CD4-positive, alpha-beta T cell (primary cell): ENCODE measurements at regions not wholly inside any gene's neighbourhood (a gene's known extent, or its start where the extent isn't known, plus 50 kb on each side); places are given as distances from the start of the nearest gene placed in this dataset.
A peak's percentile ranks its signal among the peaks of the same experiment; 100 is the strongest.

Experiments
- ATAC-seq: fragments of 200-7000 bp; cut with Tn5 transposase; one replicate; pipeline ENCODE4 v1.10.0; 2022; ENCODE audit warnings: mild to moderate bottlenecking; ENCODE audit not compliant: poor library complexity
- CTCF ChIA-PET: fragments of 350-600 bp; sonication (Branson Sonifier 250); formaldehyde crosslinking; loops from one replicate; lab custom pipeline; 2021; ENCODE audit warnings: antibody characterized with exemption, inconsistent platforms; lab: Charles Lee
- POLR2A ChIA-PET: fragments of 350-600 bp; sonication (Branson Sonifier 250); formaldehyde crosslinking; loops from one replicate; lab custom pipeline; 2021; ENCODE audit warnings: antibody characterized with exemption, inconsistent platforms; lab: Charles Lee
- DNase-seq, 14 experiments: peaks; one replicate each; pipeline ENCODE4 v3.0.0-alpha.2; 2013 to 2020; ENCODE audit warnings: mixed read lengths in 2 of 14
- H3K27ac ChIP-seq, 2 donors: one replicate each; pipeline versions ENCODE4 v1.5.1 to v1.7.0; 2013; ENCODE audit warnings: low read length in 2 of 2, low read depth in 1 of 2, mild to moderate bottlenecking in 1 of 2
- H3K27me3 ChIP-seq, 2 experiments: 1 replicate in 1 of 2; 2 replicates in 1 of 2; pipeline versions ENCODE4 v1.6.1 to v1.7.0; 2013; ENCODE audit warnings: low read length in 2 of 2, control low read depth in 1 of 2, mild to moderate bottlenecking in 1 of 2, moderate library complexity in 1 of 2; ENCODE audit not compliant: insufficient read depth in 2 of 2, control insufficient read depth in 1 of 2
- H3K36me3 ChIP-seq: one replicate; pipeline ENCODE4 v1.6.1; 2013; ENCODE audit warnings: low read length, control low read depth; ENCODE audit not compliant: insufficient read depth
- H3K4me1 ChIP-seq: one replicate; pipeline ENCODE4 v1.6.1; 2013; ENCODE audit warnings: low read length, control low read depth; ENCODE audit not compliant: insufficient read depth
- H3K4me3 ChIP-seq: one replicate; pipeline ENCODE4 v1.5.1; 2013; ENCODE audit warnings: mild to moderate bottlenecking, low read length, moderate library complexity
- H3K9me3 ChIP-seq, 2 experiments: 1 replicate in 1 of 2; 2 replicates in 1 of 2; pipeline versions ENCODE4 v1.6.1 to v1.7.0; 2013; ENCODE audit warnings: low read length in 2 of 2, mild to moderate bottlenecking in 2 of 2, control low read depth in 1 of 2, moderate library complexity in 1 of 2; ENCODE audit not compliant: control insufficient read depth in 1 of 2, insufficient read depth in 1 of 2
- H3K27ac Mint-ChIP-seq: one replicate; pipeline ENCODE4 v1.8.0; 2020; ENCODE audit warnings: mixed read lengths
- H3K27me3 Mint-ChIP-seq: one replicate; pipeline ENCODE4 v1.8.0; 2021; ENCODE audit warnings: mixed read lengths
- H3K36me3 Mint-ChIP-seq: one replicate; pipeline ENCODE4 v1.8.0; 2021; ENCODE audit warnings: low read depth, mixed read lengths
- H3K4me1 Mint-ChIP-seq: one replicate; pipeline ENCODE4 v1.8.0; 2021; ENCODE audit warnings: low read depth, mixed read lengths
- H3K4me3 Mint-ChIP-seq: one replicate; pipeline ENCODE4 v1.8.0; 2020; ENCODE audit warnings: mild to moderate bottlenecking, mixed read lengths
- H3K9me3 Mint-ChIP-seq: one replicate; pipeline ENCODE4 v1.8.0; 2020; ENCODE audit warnings: mixed read lengths
- intact Hi-C, 2 experiments: fragments of 100-400 bp; cut with DNase I in 1 of 2; cut with micrococcal nuclease in 1 of 2; formaldehyde crosslinking; loops; one replicate each; pipeline versions ENCODE4 v1.15.1 to v1.9.0; 2023 to 2025; cut with DNase I, micrococcal nuclease
- TF ChIP-seq, protein P1 (sequence below): fragments of 200-600 bp; IDR thresholded peaks from one replicate; pipeline ENCODE4 v1.8.0; 2022; ENCODE audit warnings: antibody characterized with exemption, mild to moderate bottlenecking

DNA sequence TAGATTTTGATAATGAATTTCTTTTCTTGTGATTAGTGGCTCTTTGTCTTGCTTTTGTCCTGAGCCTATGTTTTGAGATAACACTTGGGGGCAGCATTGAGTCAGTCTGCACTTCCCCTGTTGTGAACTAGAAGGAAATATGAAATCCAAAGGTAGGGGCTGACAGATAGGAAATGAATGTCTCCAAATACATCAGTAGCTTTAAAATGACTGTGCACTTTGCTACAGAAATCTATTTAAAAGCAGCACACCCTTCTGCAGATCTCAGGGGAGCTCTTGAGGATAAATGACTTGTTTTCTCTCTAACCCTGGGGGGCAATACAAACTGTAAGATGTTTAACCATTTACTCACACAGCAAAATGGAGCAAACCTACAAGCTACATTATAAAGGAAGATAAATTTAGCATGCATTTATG, 176.0 kb upstream of the MYO3A start:
- Histone ChIP-seq H3K9me3 (peaks cover 0 to 12% of the 10 kb centered on the region in 2 experiments), H3K4me1 (no peaks in the 10 kb centered on the region), H3K27me3 (no peaks in the 10 kb centered on the region), H3K4me3 (no peak overlapping the region), H3K27ac (no peak overlapping the region), H3K36me3 (no peaks in the 10 kb centered on the region)
- peak in 1 of 14 experiments; percentile 9 for DNase-seq
- TF ChIP-seq, protein P1, sequence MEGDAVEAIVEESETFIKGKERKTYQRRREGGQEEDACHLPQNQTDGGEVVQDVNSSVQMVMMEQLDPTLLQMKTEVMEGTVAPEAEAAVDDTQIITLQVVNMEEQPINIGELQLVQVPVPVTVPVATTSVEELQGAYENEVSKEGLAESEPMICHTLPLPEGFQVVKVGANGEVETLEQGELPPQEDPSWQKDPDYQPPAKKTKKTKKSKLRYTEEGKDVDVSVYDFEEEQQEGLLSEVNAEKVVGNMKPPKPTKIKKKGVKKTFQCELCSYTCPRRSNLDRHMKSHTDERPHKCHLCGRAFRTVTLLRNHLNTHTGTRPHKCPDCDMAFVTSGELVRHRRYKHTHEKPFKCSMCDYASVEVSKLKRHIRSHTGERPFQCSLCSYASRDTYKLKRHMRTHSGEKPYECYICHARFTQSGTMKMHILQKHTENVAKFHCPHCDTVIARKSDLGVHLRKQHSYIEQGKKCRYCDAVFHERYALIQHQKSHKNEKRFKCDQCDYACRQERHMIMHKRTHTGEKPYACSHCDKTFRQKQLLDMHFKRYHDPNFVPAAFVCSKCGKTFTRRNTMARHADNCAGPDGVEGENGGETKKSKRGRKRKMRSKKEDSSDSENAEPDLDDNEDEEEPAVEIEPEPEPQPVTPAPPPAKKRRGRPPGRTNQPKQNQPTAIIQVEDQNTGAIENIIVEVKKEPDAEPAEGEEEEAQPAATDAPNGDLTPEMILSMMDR, result no peak
- H3K4me1 Mint-ChIP-seq, result no peaks in the 10 kb centered on the region
- H3K4me3 Mint-ChIP-seq, result no peak overlapping the region
- no peak overlapping the region for H3K27ac Mint-ChIP-seq
- no peaks in the 10 kb centered on the region for H3K36me3 Mint-ChIP-seq
- ATAC-seq, result no peak
- POLR2A ChIA-PET, result no interaction called here
- CTCF ChIA-PET, result no interaction called here
- intact Hi-C loops, result no loop called here
- no peaks in the 10 kb centered on the region for H3K27me3 Mint-ChIP-seq
- H3K9me3 Mint-ChIP-seq, result no peaks in the 10 kb centered on the region

DNA sequence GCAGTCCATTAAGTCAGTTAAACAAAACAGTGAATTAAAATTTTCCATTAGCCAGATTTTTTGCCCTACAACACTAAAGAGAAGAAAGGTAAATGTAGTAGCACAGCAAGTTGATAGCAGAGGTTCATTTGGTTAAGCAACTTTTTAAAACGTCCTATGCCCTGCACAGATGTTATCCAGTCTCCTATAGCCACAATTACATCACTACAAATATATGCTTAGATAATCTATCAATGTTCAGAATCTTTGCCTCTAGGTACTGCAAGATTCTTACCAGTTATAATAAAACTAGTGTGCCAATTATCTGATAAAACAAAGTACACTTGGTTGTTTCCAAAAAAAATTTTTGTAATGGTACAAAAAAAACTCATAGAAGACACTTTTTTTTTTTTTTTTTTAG, 175.5 kb upstream of the MYO3A start:
- intact Hi-C loops, result no loop called here

DNA sequence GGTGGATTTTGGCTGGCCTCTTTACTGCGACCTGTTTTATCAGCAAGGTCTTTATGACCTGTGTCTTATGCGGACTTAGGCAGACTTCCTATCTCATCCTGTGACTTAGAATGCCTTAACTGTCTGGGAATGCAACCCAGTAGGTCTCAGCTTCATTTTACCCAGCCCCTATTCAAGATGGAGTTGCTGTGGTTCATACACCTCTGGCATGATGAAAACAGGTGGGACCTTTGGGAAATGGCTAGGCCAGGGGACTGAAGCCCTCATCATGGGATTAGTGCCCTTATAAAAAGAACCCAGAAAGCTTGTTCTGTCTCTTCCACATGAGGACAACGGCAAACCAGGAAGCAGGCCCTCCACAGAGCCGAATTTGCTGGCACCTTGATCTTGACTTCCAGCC, 172.1 kb upstream of the MYO3A start:
- Histone ChIP-seq H3K9me3 (peaks cover 0 to 5% of the 10 kb centered on the region in 2 experiments), H3K4me1 (no peaks in the 10 kb centered on the region), H3K36me3 (no peaks in the 10 kb centered on the region), H3K27ac (no peak overlapping the region), H3K27me3 (peaks cover 6 to 11% of the 10 kb centered on the region in 2 experiments), H3K4me3 (no peak overlapping the region)
- no peak overlapping the region for H3K27ac Mint-ChIP-seq
- H3K4me3 Mint-ChIP-seq, result no peak overlapping the region
- H3K27me3 Mint-ChIP-seq, result peaks cover 22% of the 10 kb centered on the region
- H3K36me3 Mint-ChIP-seq, result no peaks in the 10 kb centered on the region
- intact Hi-C loops, result no loop called here
- ChIA-PET CTCF (no interaction called here), POLR2A (no interaction called here)
- TF ChIP-seq, protein P1, result no peak
- ATAC-seq (no peak), DNase-seq (no peak)
- H3K4me1 Mint-ChIP-seq, result no peaks in the 10 kb centered on the region
- H3K9me3 Mint-ChIP-seq, result no peaks in the 10 kb centered on the region

More for the DNA sequence above, 175.5 kb upstream of the MYO3A start:
- no peak overlapping the region for H3K27ac Mint-ChIP-seq
- Histone ChIP-seq H3K9me3 (peaks cover 0 to 12% of the 10 kb centered on the region in 2 experiments), H3K4me3 (no peak overlapping the region), H3K27ac (no peak overlapping the region), H3K36me3 (no peaks in the 10 kb centered on the region), H3K27me3 (no peaks in the 10 kb centered on the region), H3K4me1 (no peaks in the 10 kb centered on the region)
- no peak for DNase-seq
- TF ChIP-seq, protein P1, result no peak
- H3K4me3 Mint-ChIP-seq, result no peak overlapping the region
- H3K27me3 Mint-ChIP-seq, result no peaks in the 10 kb centered on the region
- H3K36me3 Mint-ChIP-seq, result no peaks in the 10 kb centered on the region
- ATAC-seq, result no peak
- ChIA-PET CTCF (no interaction called here), POLR2A (no interaction called here)
- H3K4me1 Mint-ChIP-seq, result no peaks in the 10 kb centered on the region
- H3K9me3 Mint-ChIP-seq, result no peaks in the 10 kb centered on the region
